MM.1S (cell line): ENCODE measurements at regions not wholly inside any gene's neighbourhood (a gene's known extent, or its start where the extent isn't known, plus 50 kb on each side); places are given as distances from the start of the nearest gene placed in this dataset.
"Not testable (repeated sequence)": the region's sequence is repeated elsewhere in the genome, so short reads cannot be mapped to it uniquely, and the experiment has no call there.

Experiments
- EZH2 ChIP-seq: fragments of 300-600 bp; sonication (generic); optimal IDR thresholded peaks from 2 replicates; pipeline ENCODE3; 2017; ENCODE audit warnings: low read depth, mild to moderate bottlenecking, antibody characterized with exemption, low read length, mixed read lengths
- EZH2phosphoT487 ChIP-seq: fragments of 300-600 bp; sonication (generic); IDR thresholded peaks from 2 replicates; pipeline ENCODE4 v1.6.1; 2018; ENCODE audit warnings: antibody characterized with exemption, low read length
- TF ChIP-seq, protein P1 (sequence below): fragments of 300-600 bp; sonication (generic); IDR thresholded peaks from 2 replicates; pipeline ENCODE4 v1.5.1; 2016; ENCODE audit warnings: antibody characterized with exemption, low read length, mixed read lengths

DNA sequence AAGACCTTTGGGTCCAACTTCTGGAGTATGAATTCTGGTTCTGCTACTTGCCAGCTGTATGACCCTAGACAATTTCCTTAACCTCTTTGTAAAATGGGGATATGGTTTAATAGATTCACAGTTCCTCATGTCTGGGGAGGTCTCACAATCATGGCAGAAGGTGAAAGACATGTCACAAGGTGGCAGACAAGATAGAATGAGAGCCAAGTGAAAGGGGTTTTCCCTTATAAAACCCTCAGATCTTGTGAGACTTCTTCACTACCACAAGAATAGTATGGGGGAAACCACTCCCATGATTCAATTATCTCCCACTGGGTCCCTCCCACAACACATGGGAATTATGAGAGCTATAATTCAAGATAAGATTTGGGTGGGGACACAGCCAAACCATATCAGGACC is 63.9 kb upstream of the NRIP1 start:
- TF ChIP-seq EZH2phosphoT487, EZH2: not testable (repeated sequence)
- TF ChIP-seq, protein P1, sequence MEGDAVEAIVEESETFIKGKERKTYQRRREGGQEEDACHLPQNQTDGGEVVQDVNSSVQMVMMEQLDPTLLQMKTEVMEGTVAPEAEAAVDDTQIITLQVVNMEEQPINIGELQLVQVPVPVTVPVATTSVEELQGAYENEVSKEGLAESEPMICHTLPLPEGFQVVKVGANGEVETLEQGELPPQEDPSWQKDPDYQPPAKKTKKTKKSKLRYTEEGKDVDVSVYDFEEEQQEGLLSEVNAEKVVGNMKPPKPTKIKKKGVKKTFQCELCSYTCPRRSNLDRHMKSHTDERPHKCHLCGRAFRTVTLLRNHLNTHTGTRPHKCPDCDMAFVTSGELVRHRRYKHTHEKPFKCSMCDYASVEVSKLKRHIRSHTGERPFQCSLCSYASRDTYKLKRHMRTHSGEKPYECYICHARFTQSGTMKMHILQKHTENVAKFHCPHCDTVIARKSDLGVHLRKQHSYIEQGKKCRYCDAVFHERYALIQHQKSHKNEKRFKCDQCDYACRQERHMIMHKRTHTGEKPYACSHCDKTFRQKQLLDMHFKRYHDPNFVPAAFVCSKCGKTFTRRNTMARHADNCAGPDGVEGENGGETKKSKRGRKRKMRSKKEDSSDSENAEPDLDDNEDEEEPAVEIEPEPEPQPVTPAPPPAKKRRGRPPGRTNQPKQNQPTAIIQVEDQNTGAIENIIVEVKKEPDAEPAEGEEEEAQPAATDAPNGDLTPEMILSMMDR: not testable (repeated sequence)
